ENCODE measurements at regions not wholly inside any gene's neighbourhood (a gene's known extent, or its start where the extent isn't known, plus 50 kb on each side); places are given as distances from the start of the nearest gene placed in this dataset.

GRCh38 chr21:25313829-25314228, 293.5 kb downstream of the MRPL39 start:
- CTCF ChIA-PET (ENCODE audit: partially characterized antibody): interaction anchor here (0.6 to 2.0 kb wide), 7 partner anchors 9 to 120 kb away, joined by 3 to 11 read pairs (median 3); no protein-coding TSS in a partner anchor
- H3K4me2 ChIP-seq (ENCODE audit: insufficient read depth in 1 of 2, low read depth in 2 of 2, low read length in 2 of 2): no peak overlapping the region
- H4K8ac ChIP-seq (ENCODE audit: extremely low read depth, insufficient read depth, low read length): no peak overlapping the region
- no peak overlapping the region for H2BK12ac ChIP-seq (ENCODE audit: low read depth, low read length)
- H3K4me1 ChIP-seq (replicated peaks in 1 of 4; ENCODE audit: control insufficient read depth in 3 of 4, insufficient read depth in 4 of 4, low read length in 3 of 4): no peaks in the 10 kb centered on the region
- H3K14ac ChIP-seq (ENCODE audit: insufficient read length): no peak overlapping the region
- 80% methylated on average over 3 of the region's 3 CpGs; no CpG with 5 or more reads in 1 of the 2 experiments for WGBS, 2 experiments (ENCODE audit: extremely low coverage in 1 of 2, insufficient coverage in 1 of 2, insufficient read length in 1 of 2, insufficient replicate concordance in 2 of 2, low coverage in 1 of 2, low lambda C conversion rate in 2 of 2, missing lambda C conversion rate in 1 of 2)
- no peaks in the 10 kb centered on the region for H3K36me3 ChIP-seq (ENCODE audit: control insufficient read depth in 2 of 4, insufficient read depth in 4 of 4, low read length in 3 of 4)
- DNase-seq (ENCODE audit: low read depth in 1 of 2, low spot score in 2 of 2): no peak
- H3K56ac ChIP-seq (replicated peaks; ENCODE audit: insufficient read length, low read depth, low read length): no peak overlapping the region
- no peak overlapping the region for H3K4me3 ChIP-seq (ENCODE audit: extremely low read depth in 1 of 4, insufficient read depth in 2 of 4, low read depth in 3 of 4, low read length in 4 of 4)
- H3K79me1 ChIP-seq (ENCODE audit: low read depth, low read length): no peaks in the 10 kb centered on the region
- H4K5ac ChIP-seq (ENCODE audit: insufficient read length, low read depth, low read length): no peak overlapping the region
- H2AK5ac ChIP-seq (ENCODE audit: low read depth, low read length): no peak overlapping the region
- POLR2A ChIA-PET (ENCODE audit: partially characterized antibody): no interaction called here
- H2BK5ac ChIP-seq (ENCODE audit: low read depth, low read length): no peak overlapping the region
- H4K91ac ChIP-seq (replicated peaks; ENCODE audit: insufficient read length, low read length): no peak overlapping the region
- H2BK120ac ChIP-seq (replicated peaks; ENCODE audit: low read depth, low read length): no peak overlapping the region
- H3K79me2 ChIP-seq (ENCODE audit: control insufficient read depth in 1 of 2, insufficient read depth in 2 of 2, low read length in 2 of 2): no peaks in the 10 kb centered on the region
- no peak overlapping the region for H3K27ac ChIP-seq (ENCODE audit: low read depth, low read length)
- TF ChIP-seq RAD21 (IDR thresholded peaks at IDR 0.05 in 1 of 2, conservative IDR thresholded peaks at IDR 0.05 in 1 of 2; ENCODE audit: low read depth in 2 of 2, low read length in 2 of 2) (peak; percentile 41 to 50), SIX5 (IDR thresholded peaks at IDR 0.05; ENCODE audit: low read depth, low read length) (no peak), SRF (IDR thresholded peaks at IDR 0.05; ENCODE audit: low read depth, low read length) (no peak)
- H3K4ac ChIP-seq (replicated peaks; ENCODE audit: insufficient read length, low read depth, low read length): no peak overlapping the region
- no peak overlapping the region for H3K9ac ChIP-seq (replicated peaks in 1 of 4; ENCODE audit: extremely low read depth in 1 of 4, low read depth in 3 of 4, low read length in 3 of 4)
- H3K9me3 ChIP-seq (ENCODE audit: insufficient read depth in 2 of 2, low read depth in 1 of 2, low read length in 1 of 2): no peaks in the 10 kb centered on the region
- H4K20me1 ChIP-seq (replicated peaks in 1 of 2; ENCODE audit: control insufficient read depth in 1 of 2, insufficient read depth in 2 of 2, low read length in 2 of 2): no peaks in the 10 kb centered on the region
- H2BK20ac ChIP-seq (ENCODE audit: low read length): no peak overlapping the region
- H3K27me3 ChIP-seq (replicated peaks in 1 of 4; ENCODE audit: control insufficient read depth in 3 of 4, extremely low read depth in 1 of 4, insufficient read depth in 3 of 4, low read length in 3 of 4): no peaks in the 10 kb centered on the region
- no peak for FAIRE-seq
- no peak overlapping the region for H2BK15ac ChIP-seq (ENCODE audit: low read length)
- no peak overlapping the region for H3K23ac ChIP-seq (ENCODE audit: insufficient read length)
- H2AFZ ChIP-seq (ENCODE audit: low read length): no peak overlapping the region
- no peaks in the 10 kb centered on the region for H3K23me2 ChIP-seq (ENCODE audit: low read depth, low read length)
- no peak overlapping the region for H3K18ac ChIP-seq (ENCODE audit: extremely low read depth, low read length)
